UCSD-AML1 (cell line): ENCODE measurements at regions not wholly inside any gene's neighbourhood (a gene's known extent, or its start where the extent isn't known, plus 50 kb on each side); places are given as distances from the start of the nearest gene placed in this dataset.
A peak's percentile ranks its signal among the peaks of the same experiment; 100 is the strongest.

Source experiments
- DNase-seq: peaks from one replicate; lab custom pipeline; 2025; ENCODE audit not compliant: unreplicated experiment; lab: John Stamatoyannopoulos, UW

- no peak for DNase-seq
Observed at GRCh38 chrX:39650768-39651347, 446.9 kb downstream of the BCOR start.

GRCh38 chrX:39652336-39652735, 445.4 kb downstream of the BCOR start:
- peak; percentile 32 for DNase-seq

GRCh38 chrX:39653691-39654090, 444.1 kb downstream of the BCOR start:
- no peak for DNase-seq

- no peak for DNase-seq
Observed at GRCh38 chrX:39654183-39654925, 443.4 kb downstream of the BCOR start.

- no peak for DNase-seq
Observed at GRCh38 chrX:39654952-39655351, 442.8 kb downstream of the BCOR start.

- DNase-seq: no peak
Observed at GRCh38 chrX:39661116-39661907, 436.4 kb downstream of the BCOR start.

GRCh38 chrX:39665830-39666518, 431.8 kb downstream of the BCOR start:
- no peak for DNase-seq

GRCh38 chrX:39667191-39667590, 430.6 kb downstream of the BCOR start:
- DNase-seq: no peak

GRCh38 chrX:39667736-39668482, 429.8 kb downstream of the BCOR start:
- DNase-seq: no peak

- no peak for DNase-seq
Observed at GRCh38 chrX:39669668-39670067, 428.1 kb downstream of the BCOR start.

GRCh38 chrX:39670281-39670680, 427.5 kb downstream of the BCOR start:
- DNase-seq: no peak

GRCh38 chrX:39672405-39672804, 425.4 kb downstream of the BCOR start:
- no peak for DNase-seq

GRCh38 chrX:39674490-39675161, 423.1 kb downstream of the BCOR start:
- no peak for DNase-seq

GRCh38 chrX:39675162-39675553, 422.6 kb downstream of the BCOR start:
- DNase-seq: no peak

- DNase-seq: no peak
Observed at GRCh38 chrX:39675619-39676018, 422.1 kb downstream of the BCOR start.

- DNase-seq: no peak
Observed at GRCh38 chrX:39676434-39676833, 421.3 kb downstream of the BCOR start.

GRCh38 chrX:39677585-39677977, 420.2 kb downstream of the BCOR start:
- DNase-seq: no peak

GRCh38 chrX:39677978-39678791, 419.6 kb downstream of the BCOR start:
- DNase-seq: no peak

- DNase-seq: no peak
Observed at GRCh38 chrX:39678914-39679313, 418.8 kb downstream of the BCOR start.
